ENCODE measurements at regions not wholly inside any gene's neighbourhood (a gene's known extent, or its start where the extent isn't known, plus 50 kb on each side); places are given as distances from the start of the nearest gene placed in this dataset.

GRCh38 chr9:78724896-78725295, 428.0 kb downstream of the PSAT1 start:
- TF ChIP-seq EZH2 (IDR thresholded peaks at IDR 0.05; ENCODE audit: insufficient read depth, low read length) (no peak), CTCF (IDR thresholded peaks at IDR 0.05; ENCODE audit: insufficient read depth, low read depth, low read length) (no peak)
- Mint-ChIP-seq H3K27ac (ENCODE audit: unreplicated experiment) (no peak overlapping the region), H3K36me3 (ENCODE audit: low read depth, unreplicated experiment) (no peaks in the 10 kb centered on the region), H3K27me3 (ENCODE audit: low read depth, unreplicated experiment) (no peaks in the 10 kb centered on the region), H3K9me3 (ENCODE audit: unreplicated experiment) (peaks cover 18% of the 10 kb centered on the region), H3K4me3 (ENCODE audit: unreplicated experiment) (no peak overlapping the region), H3K4me1 (ENCODE audit: low read depth, unreplicated experiment) (no peaks in the 10 kb centered on the region)
- Histone ChIP-seq H2AFZ (ENCODE audit: low read depth, low read length) (no peak overlapping the region), H3K27me3 (ENCODE audit: insufficient read depth, low read length) (no peaks in the 10 kb centered on the region), H4K20me1 (ENCODE audit: insufficient read depth, low read length) (no peaks in the 10 kb centered on the region), H3K4me1 (ENCODE audit: insufficient read depth, low read length) (no peaks in the 10 kb centered on the region), H3K4me3 (ENCODE audit: insufficient read depth, low read depth, low read length) (no peak overlapping the region), H3K27ac (ENCODE audit: low read depth, low read length) (no peak overlapping the region), H3K9ac (ENCODE audit: low read length) (no peak overlapping the region), H3K4me2 (ENCODE audit: low read length) (no peak overlapping the region), H3K9me3 (ENCODE audit: insufficient read depth, low read depth, low read length) (no peaks in the 10 kb centered on the region), H3K79me2 (ENCODE audit: insufficient read depth, low read length) (no peaks in the 10 kb centered on the region), H3K36me3 (ENCODE audit: insufficient read depth, low read length) (no peaks in the 10 kb centered on the region)
- FAIRE-seq: no peak
- no peak for DNase-seq (ENCODE audit: low read depth)

DNA sequence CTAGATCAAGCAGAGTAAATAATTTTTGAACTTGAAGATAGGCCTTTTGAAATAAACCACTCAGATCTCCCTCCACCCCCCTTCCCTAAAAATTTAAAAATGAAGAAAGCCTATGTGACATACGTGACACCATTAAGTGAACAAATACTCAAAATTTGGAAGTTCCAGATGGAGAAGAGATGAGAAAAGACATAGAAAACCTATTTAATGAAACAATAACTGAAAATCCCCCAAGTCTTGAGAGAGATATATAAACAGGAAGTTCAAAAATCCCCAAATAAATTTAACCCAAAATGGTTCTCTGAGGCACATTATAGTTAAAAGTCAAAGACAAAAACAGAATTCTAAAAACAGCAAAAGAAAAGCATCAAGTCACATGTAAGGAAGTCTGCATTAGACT, 428.6 kb downstream of the PSAT1 start:
- Histone ChIP-seq H3K36me3 (ENCODE audit: insufficient read depth, low read length) (no peaks in the 10 kb centered on the region), H3K79me2 (ENCODE audit: insufficient read depth, low read length) (no peaks in the 10 kb centered on the region), H2AFZ (ENCODE audit: low read depth, low read length) (no peak overlapping the region), H3K4me1 (ENCODE audit: insufficient read depth, low read length) (no peaks in the 10 kb centered on the region), H3K27me3 (ENCODE audit: insufficient read depth, low read length) (no peaks in the 10 kb centered on the region), H4K20me1 (ENCODE audit: insufficient read depth, low read length) (no peaks in the 10 kb centered on the region), H3K9me3 (ENCODE audit: insufficient read depth, low read depth, low read length) (no peaks in the 10 kb centered on the region), H3K27ac (ENCODE audit: low read depth, low read length) (no peak overlapping the region), H3K4me3 (ENCODE audit: insufficient read depth, low read depth, low read length) (no peak overlapping the region), H3K9ac (ENCODE audit: low read length) (no peak overlapping the region), H3K4me2 (ENCODE audit: low read length) (no peak overlapping the region)
- Mint-ChIP-seq H3K27me3 (ENCODE audit: low read depth, unreplicated experiment) (no peaks in the 10 kb centered on the region), H3K9me3 (ENCODE audit: unreplicated experiment) (peaks cover 18% of the 10 kb centered on the region), H3K36me3 (ENCODE audit: low read depth, unreplicated experiment) (no peaks in the 10 kb centered on the region), H3K4me1 (ENCODE audit: low read depth, unreplicated experiment) (no peaks in the 10 kb centered on the region), H3K27ac (ENCODE audit: unreplicated experiment) (no peak overlapping the region), H3K4me3 (ENCODE audit: unreplicated experiment) (no peak overlapping the region)
- DNase-seq (ENCODE audit: low read depth): no peak
- no peak for TF ChIP-seq EZH2 (IDR thresholded peaks at IDR 0.05; ENCODE audit: insufficient read depth, low read length)
- no peak for TF ChIP-seq CTCF (IDR thresholded peaks at IDR 0.05; ENCODE audit: insufficient read depth, low read depth, low read length)
- FAIRE-seq: no peak

DNA sequence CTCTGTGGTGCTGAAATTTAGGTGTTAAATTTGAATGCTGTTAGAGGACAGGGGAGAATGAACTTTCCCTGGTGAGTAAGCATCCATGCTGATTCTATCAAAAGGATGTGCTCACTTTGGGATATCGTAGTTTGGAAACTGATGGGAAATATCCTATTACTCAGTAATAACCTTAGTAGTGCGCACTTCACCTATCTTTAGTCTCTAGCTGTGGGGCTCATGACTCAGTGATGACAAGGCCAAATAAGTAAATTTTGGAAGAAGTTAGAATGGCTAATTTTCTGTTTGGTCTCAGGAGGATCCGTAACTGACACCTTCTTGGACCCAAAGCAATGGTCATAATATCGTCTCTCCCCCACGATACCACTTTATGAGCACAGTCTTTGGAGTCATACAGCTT, 448.4 kb downstream of the PSAT1 start:
- FAIRE-seq (no peak), DNase-seq (ENCODE audit: low read depth) (peak; percentile 18)
- H3K27ac ChIP-seq (ENCODE audit: low read depth, low read length): no peak overlapping the region
- H3K4me3 Mint-ChIP-seq (ENCODE audit: unreplicated experiment): no peak overlapping the region
- no peak overlapping the region for H3K4me2 ChIP-seq (ENCODE audit: low read length)
- no peak overlapping the region for H3K4me3 ChIP-seq (ENCODE audit: insufficient read depth, low read depth, low read length)
- H3K4me1 Mint-ChIP-seq (ENCODE audit: low read depth, unreplicated experiment): no peaks in the 10 kb centered on the region
- H3K9me3 Mint-ChIP-seq (ENCODE audit: unreplicated experiment): no peaks in the 10 kb centered on the region
- no peaks in the 10 kb centered on the region for H3K9me3 ChIP-seq (ENCODE audit: insufficient read depth, low read depth, low read length)
- H3K27me3 Mint-ChIP-seq (ENCODE audit: low read depth, unreplicated experiment): no peaks in the 10 kb centered on the region
- H3K27ac Mint-ChIP-seq (ENCODE audit: unreplicated experiment): no peak overlapping the region
- H4K20me1 ChIP-seq (ENCODE audit: insufficient read depth, low read length): no peaks in the 10 kb centered on the region
- no peaks in the 10 kb centered on the region for H3K36me3 Mint-ChIP-seq (ENCODE audit: low read depth, unreplicated experiment)
- no peaks in the 10 kb centered on the region for H3K27me3 ChIP-seq (ENCODE audit: insufficient read depth, low read length)
- no peak overlapping the region for H2AFZ ChIP-seq (ENCODE audit: low read depth, low read length)
- H3K4me1 ChIP-seq (ENCODE audit: insufficient read depth, low read length): no peaks in the 10 kb centered on the region
- TF ChIP-seq EZH2 (IDR thresholded peaks at IDR 0.05; ENCODE audit: insufficient read depth, low read length) (no peak), CTCF (IDR thresholded peaks at IDR 0.05; ENCODE audit: insufficient read depth, low read depth, low read length) (no peak)
- no peak overlapping the region for H3K9ac ChIP-seq (ENCODE audit: low read length)
- no peaks in the 10 kb centered on the region for H3K79me2 ChIP-seq (ENCODE audit: insufficient read depth, low read length)
- H3K36me3 ChIP-seq (ENCODE audit: insufficient read depth, low read length): no peaks in the 10 kb centered on the region

Measured in astrocyte (in vitro differentiated cells and primary cell).